DND-41 (cell line): ENCODE measurements at regions not wholly inside any gene's neighbourhood (a gene's known extent, or its start where the extent isn't known, plus 50 kb on each side); places are given as distances from the start of the nearest gene placed in this dataset.

Experiments used
- EZH2 ChIP-seq: IDR thresholded peaks from 3 replicates; pipeline ENCODE4 v1.6.1; 2012; ENCODE audit warnings: borderline replicate concordance, low read depth, mild to moderate bottlenecking, moderate library complexity, low read length, inconsistent platforms; ENCODE audit not compliant: severe bottlenecking
- TF ChIP-seq, protein P1 (sequence below): IDR thresholded peaks from 2 replicates; pipeline ENCODE4 v1.5.1; 2012; ENCODE audit warnings: borderline replicate concordance, low read length, moderate library complexity, mild to moderate bottlenecking; ENCODE audit not compliant: poor library complexity, severe bottlenecking; ENCODE audit errors: extremely low read depth

DNA sequence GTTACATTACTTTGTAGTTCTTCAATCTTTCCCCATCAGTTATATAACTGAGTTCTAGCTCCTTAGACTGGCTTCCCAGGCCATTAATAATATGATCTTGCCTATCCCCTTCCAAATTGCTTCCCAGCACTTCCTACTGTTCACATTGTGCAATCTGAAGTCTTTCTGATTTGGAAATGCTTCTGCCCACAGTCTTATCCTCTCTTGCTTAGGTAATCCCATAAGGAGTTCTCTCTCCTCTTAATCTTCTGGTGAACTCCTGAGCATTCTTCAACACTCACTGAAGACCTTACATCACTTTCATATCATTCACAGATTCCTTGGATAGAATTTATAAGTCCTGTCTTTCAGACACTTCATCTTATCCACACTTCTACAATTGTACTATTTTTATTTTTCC is 132.7 kb upstream of the TTC29 start:
- TF ChIP-seq, protein P1, sequence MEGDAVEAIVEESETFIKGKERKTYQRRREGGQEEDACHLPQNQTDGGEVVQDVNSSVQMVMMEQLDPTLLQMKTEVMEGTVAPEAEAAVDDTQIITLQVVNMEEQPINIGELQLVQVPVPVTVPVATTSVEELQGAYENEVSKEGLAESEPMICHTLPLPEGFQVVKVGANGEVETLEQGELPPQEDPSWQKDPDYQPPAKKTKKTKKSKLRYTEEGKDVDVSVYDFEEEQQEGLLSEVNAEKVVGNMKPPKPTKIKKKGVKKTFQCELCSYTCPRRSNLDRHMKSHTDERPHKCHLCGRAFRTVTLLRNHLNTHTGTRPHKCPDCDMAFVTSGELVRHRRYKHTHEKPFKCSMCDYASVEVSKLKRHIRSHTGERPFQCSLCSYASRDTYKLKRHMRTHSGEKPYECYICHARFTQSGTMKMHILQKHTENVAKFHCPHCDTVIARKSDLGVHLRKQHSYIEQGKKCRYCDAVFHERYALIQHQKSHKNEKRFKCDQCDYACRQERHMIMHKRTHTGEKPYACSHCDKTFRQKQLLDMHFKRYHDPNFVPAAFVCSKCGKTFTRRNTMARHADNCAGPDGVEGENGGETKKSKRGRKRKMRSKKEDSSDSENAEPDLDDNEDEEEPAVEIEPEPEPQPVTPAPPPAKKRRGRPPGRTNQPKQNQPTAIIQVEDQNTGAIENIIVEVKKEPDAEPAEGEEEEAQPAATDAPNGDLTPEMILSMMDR = no peak
- TF ChIP-seq EZH2 = no peak
